ENCODE measurements at regions not wholly inside any gene's neighbourhood (a gene's known extent, or its start where the extent isn't known, plus 50 kb on each side); places are given as distances from the start of the nearest gene placed in this dataset.

DNA sequence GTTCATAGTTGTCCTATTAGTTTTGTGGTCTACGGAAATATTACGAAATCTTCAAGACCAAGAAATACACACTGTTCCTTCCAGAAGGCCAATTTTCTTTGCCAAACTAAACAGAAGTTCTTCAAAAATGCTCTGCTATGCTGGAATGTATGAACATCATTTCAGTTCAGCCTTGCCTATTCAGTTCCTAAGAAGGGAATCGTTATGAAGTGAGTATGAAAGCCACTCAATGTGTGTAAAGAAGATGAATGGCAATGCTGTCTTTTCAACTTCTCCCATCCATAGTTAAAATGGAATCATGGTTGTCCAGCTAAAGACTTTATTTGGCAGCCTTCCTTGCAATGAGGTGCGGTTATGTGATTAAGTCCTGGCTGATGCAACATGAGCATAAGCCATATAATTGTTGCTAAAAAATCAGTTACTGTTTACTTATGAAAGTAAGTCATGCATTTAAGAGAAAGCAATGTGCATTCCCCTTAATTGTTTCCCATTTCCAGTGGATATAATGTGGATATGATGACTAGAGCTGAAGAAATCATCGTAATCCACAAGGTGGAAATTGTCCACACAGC lies 73.8 kb upstream of the PTPRR start:
- Mint-ChIP-seq H3K4me3 (no peak overlapping the region), H3K36me3 (no peaks in the 10 kb centered on the region), H3K9me3 (no peaks in the 10 kb centered on the region), H3K27ac (no peak overlapping the region), H3K4me1 (no peaks in the 10 kb centered on the region), H3K27me3 (ENCODE audit: low read depth) (no peaks in the 10 kb centered on the region)
- no peak for DNase-seq (ENCODE audit: low spot score in 2 of 2, unreplicated experiment in 2 of 2)
- TF ChIP-seq, protein P1, sequence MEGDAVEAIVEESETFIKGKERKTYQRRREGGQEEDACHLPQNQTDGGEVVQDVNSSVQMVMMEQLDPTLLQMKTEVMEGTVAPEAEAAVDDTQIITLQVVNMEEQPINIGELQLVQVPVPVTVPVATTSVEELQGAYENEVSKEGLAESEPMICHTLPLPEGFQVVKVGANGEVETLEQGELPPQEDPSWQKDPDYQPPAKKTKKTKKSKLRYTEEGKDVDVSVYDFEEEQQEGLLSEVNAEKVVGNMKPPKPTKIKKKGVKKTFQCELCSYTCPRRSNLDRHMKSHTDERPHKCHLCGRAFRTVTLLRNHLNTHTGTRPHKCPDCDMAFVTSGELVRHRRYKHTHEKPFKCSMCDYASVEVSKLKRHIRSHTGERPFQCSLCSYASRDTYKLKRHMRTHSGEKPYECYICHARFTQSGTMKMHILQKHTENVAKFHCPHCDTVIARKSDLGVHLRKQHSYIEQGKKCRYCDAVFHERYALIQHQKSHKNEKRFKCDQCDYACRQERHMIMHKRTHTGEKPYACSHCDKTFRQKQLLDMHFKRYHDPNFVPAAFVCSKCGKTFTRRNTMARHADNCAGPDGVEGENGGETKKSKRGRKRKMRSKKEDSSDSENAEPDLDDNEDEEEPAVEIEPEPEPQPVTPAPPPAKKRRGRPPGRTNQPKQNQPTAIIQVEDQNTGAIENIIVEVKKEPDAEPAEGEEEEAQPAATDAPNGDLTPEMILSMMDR (IDR thresholded peaks at IDR 0.05; ENCODE audit: unreplicated experiment) = no peak

DNA sequence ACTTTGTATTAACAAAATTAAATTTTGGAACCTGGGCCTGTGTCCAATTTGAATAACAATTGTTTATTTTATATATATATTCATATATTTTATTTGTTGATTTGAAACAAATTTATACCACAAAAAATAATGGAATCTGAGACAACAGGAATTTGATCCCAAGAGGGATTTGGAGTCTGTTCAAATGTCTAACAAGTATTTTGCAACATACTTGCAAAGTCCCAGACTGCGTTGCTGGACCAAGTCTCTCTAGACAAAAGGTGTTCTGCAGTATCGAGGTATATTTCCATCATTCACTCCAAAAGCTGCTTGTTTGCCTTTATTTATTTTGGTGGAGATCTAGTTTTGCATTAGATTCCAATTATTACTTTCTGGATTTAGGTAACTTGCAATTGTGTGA lies 68.7 kb upstream of the PTPRR start:
- no peaks in the 10 kb centered on the region for H3K36me3 Mint-ChIP-seq

DNA sequence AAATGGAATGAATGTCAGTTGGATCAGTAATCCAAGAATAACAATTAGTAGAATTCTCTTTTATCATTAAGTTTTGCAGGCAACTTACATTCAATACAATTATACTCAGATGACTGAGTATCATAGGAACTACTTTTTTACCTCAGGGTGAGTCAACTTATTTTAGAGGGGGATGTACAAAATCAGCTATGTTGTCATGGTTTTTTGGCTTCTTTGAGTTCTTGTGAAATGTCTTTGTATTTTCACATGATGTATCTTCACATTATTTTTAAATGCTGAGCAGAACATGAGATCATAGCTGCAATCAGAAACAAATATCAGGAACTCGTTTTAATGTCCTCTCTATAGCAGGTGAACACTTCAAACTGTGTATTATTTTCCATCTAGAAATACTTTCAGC lies 65.3 kb upstream of the PTPRR start:
- Mint-ChIP-seq H3K4me3 (no peak overlapping the region), H3K9me3 (no peaks in the 10 kb centered on the region), H3K36me3 (no peaks in the 10 kb centered on the region), H3K27me3 (ENCODE audit: low read depth) (peaks cover 3% of the 10 kb centered on the region), H3K27ac (no peak overlapping the region), H3K4me1 (peaks cover 6% of the 10 kb centered on the region)
- no peak for DNase-seq (ENCODE audit: low spot score in 2 of 2, unreplicated experiment in 2 of 2)
- TF ChIP-seq, protein P1 (IDR thresholded peaks at IDR 0.05; ENCODE audit: unreplicated experiment) = no peak

More for the DNA sequence above, 68.7 kb upstream of the PTPRR start:
- peaks cover 3% of the 10 kb centered on the region for H3K27me3 Mint-ChIP-seq (ENCODE audit: low read depth)
- H3K4me1 Mint-ChIP-seq = no peaks in the 10 kb centered on the region
- no peak for DNase-seq (ENCODE audit: low spot score in 2 of 2, unreplicated experiment in 2 of 2)
- TF ChIP-seq, protein P1 (IDR thresholded peaks at IDR 0.05; ENCODE audit: unreplicated experiment) = no peak
- no peak overlapping the region for H3K4me3 Mint-ChIP-seq
- H3K27ac Mint-ChIP-seq = no peak overlapping the region
- no peaks in the 10 kb centered on the region for H3K9me3 Mint-ChIP-seq

DNA sequence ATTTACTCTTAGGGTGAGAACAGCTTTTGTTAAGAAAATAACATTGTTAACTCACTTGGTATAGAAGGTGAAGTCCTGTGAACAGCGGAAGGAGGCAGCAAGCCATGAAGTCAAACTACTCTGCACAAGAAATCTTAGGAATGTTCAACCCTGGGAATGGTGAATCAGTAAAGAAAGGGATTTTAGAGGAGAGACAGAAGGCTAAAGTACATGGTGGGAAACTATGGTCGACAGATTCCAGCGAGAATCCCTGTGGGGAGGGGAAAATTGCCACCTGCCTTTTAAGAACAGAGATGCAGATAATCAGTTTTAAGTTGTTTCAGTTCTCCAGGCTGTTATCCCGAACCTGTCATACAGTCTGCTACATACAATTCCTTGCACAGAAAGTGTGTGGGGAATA lies 63.2 kb upstream of the PTPRR start:
- Mint-ChIP-seq H3K27ac (no peak overlapping the region), H3K4me3 (no peak overlapping the region), H3K36me3 (no peaks in the 10 kb centered on the region), H3K27me3 (ENCODE audit: low read depth) (peaks cover 4% of the 10 kb centered on the region), H3K4me1 (peaks cover 6% of the 10 kb centered on the region), H3K9me3 (no peaks in the 10 kb centered on the region)
- TF ChIP-seq, protein P1 (IDR thresholded peaks at IDR 0.05; ENCODE audit: unreplicated experiment) = no peak
- no peak for DNase-seq (ENCODE audit: low spot score in 2 of 2, unreplicated experiment in 2 of 2)

DNA sequence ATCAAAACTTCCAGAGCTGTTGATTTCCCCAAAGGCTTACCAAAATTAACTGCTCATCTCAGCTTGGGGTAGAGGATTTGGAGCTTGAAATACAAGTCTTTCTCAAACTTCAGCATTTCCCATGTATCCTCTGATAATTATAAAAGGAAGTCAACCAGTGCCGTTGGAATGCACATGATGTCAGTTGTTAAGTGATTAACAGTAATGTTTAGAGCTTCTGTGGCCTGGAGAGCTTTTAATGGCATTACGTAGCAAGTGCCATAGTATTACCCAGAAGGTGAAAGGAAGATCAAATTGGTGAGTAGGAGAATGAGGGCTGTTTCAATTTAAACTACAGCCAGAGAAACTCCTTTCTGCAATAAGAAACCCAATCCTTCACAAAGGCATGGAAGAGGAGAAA lies 62.5 kb upstream of the PTPRR start:
- TF ChIP-seq, protein P1 (IDR thresholded peaks at IDR 0.05; ENCODE audit: unreplicated experiment) = no peak
- no peak overlapping the region for H3K4me3 Mint-ChIP-seq
- no peak overlapping the region for H3K27ac Mint-ChIP-seq
- peaks cover 4% of the 10 kb centered on the region for H3K27me3 Mint-ChIP-seq (ENCODE audit: low read depth)
- H3K36me3 Mint-ChIP-seq = no peaks in the 10 kb centered on the region
- no peaks in the 10 kb centered on the region for H3K9me3 Mint-ChIP-seq
- no peak for DNase-seq (ENCODE audit: low spot score in 2 of 2, unreplicated experiment in 2 of 2)
- peaks cover 6% of the 10 kb centered on the region for H3K4me1 Mint-ChIP-seq

DNA sequence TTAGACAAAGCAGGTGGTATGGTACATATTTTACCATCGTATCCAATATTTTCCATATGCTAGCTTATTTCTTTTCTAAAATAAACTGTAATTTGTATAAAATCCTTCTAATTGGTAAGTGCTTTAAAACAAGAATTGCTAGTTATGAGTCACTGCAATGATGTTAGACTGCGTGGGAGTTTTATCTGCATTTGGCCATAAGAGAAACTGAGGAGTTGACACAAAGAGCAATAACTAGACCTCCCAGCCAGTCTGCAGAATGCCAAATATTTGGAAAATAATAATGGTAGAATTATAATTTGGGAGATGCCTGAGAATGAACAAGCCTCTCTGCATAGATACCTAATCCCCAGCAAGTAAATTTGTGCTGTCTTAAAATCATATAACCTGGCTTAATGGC lies 61.7 kb upstream of the PTPRR start:
- DNase-seq (ENCODE audit: low spot score in 2 of 2, unreplicated experiment in 2 of 2) = no peak
- peaks cover 6% of the 10 kb centered on the region for H3K4me1 Mint-ChIP-seq
- TF ChIP-seq, protein P1 (IDR thresholded peaks at IDR 0.05; ENCODE audit: unreplicated experiment) = no peak
- H3K9me3 Mint-ChIP-seq = no peaks in the 10 kb centered on the region
- no peak overlapping the region for H3K4me3 Mint-ChIP-seq
- no peaks in the 10 kb centered on the region for H3K36me3 Mint-ChIP-seq
- peaks cover 4% of the 10 kb centered on the region for H3K27me3 Mint-ChIP-seq (ENCODE audit: low read depth)
- H3K27ac Mint-ChIP-seq = no peak overlapping the region

Measured in mesothelial cell of epicardium (in vitro differentiated cells).